Keratinocyte (primary cell): ENCODE measurements at regions not wholly inside any gene's neighbourhood (a gene's known extent, or its start where the extent isn't known, plus 50 kb on each side); places are given as distances from the start of the nearest gene placed in this dataset.

ENCODE experiments used
- DNase-seq: peaks from one replicate; pipeline ENCODE4 v3.0.0-alpha.2; 2011; ENCODE audit warnings: low read depth, missing footprints, low spot score
- FAIRE-seq: peaks from 2 replicates; lab custom pipeline; 2011; peaks lifted over from hg19 to GRCh38; lab: Jason Lieb, UNC
- H2AFZ ChIP-seq: 2 replicates; pipeline ENCODE4 v1.6.0; 2012; ENCODE audit warnings: low read length, control low read depth, inconsistent platforms; ENCODE audit not compliant: control insufficient read depth
- H3K27ac ChIP-seq: 2 replicates; pipeline ENCODE4 v1.5.1; 2011; ENCODE audit warnings: low read length; ENCODE audit not compliant: control insufficient read depth, insufficient read depth
- H3K27me3 ChIP-seq: 3 replicates; pipeline ENCODE4 v1.6.0; 2011; ENCODE audit warnings: low read length; ENCODE audit not compliant: control insufficient read depth, insufficient read depth; ENCODE audit errors: extremely low read depth
- H3K36me3 ChIP-seq, 2 experiments: 2 replicates in 1 of 2; 3 replicates in 1 of 2; pipeline ENCODE4 v1.5.1; 2011; ENCODE audit warnings: low read length in 2 of 2, mild to moderate bottlenecking in 1 of 2; ENCODE audit not compliant: control insufficient read depth in 2 of 2, insufficient read depth in 2 of 2; ENCODE audit errors: extremely low read depth in 1 of 2
- H3K4me1 ChIP-seq: 3 replicates; pipeline ENCODE4 v1.5.1; 2011; ENCODE audit warnings: low read length; ENCODE audit not compliant: control insufficient read depth, insufficient read depth; ENCODE audit errors: extremely low read depth
- H3K4me2 ChIP-seq: 3 replicates; pipeline ENCODE4 v1.6.0; 2011; ENCODE audit warnings: low read depth, low read length; ENCODE audit not compliant: control insufficient read depth, insufficient read depth; ENCODE audit errors: extremely low read depth
- H3K4me3 ChIP-seq, 3 experiments: fragments of 200-600 bp in 1 of 3; sonication (generic) in 1 of 3; 2 replicates in 2 of 3; 3 replicates in 1 of 3; pipeline ENCODE4 v1.5.1; 2011 to 2016; ENCODE audit warnings: low read length in 3 of 3, mild to moderate bottlenecking in 3 of 3, control low read depth in 2 of 3, inconsistent platforms in 1 of 3, low read depth in 1 of 3, mixed read lengths in 1 of 3, mixed run types in 1 of 3, moderate library complexity in 1 of 3; ENCODE audit not compliant: control insufficient read depth in 2 of 3, insufficient read depth in 2 of 3; ENCODE audit errors: extremely low read depth in 1 of 3
- H3K79me2 ChIP-seq: 2 replicates; pipeline ENCODE4 v1.6.0; 2012; ENCODE audit warnings: low read length; ENCODE audit not compliant: control insufficient read depth, insufficient read depth
- H3K9ac ChIP-seq: 3 replicates; pipeline ENCODE4 v1.6.0; 2011; ENCODE audit warnings: low read length; ENCODE audit not compliant: control insufficient read depth, insufficient read depth; ENCODE audit errors: extremely low read depth
- H3K9me1 ChIP-seq: 3 replicates; pipeline ENCODE4 v1.6.0; 2011; ENCODE audit warnings: low read length; ENCODE audit not compliant: control insufficient read depth, insufficient read depth; ENCODE audit errors: extremely low read depth
- H3K9me3 ChIP-seq: 2 replicates; pipeline ENCODE4 v1.5.1; 2012; ENCODE audit warnings: low read depth, low read length; ENCODE audit not compliant: control insufficient read depth
- H4K20me1 ChIP-seq: 3 replicates; pipeline ENCODE4 v1.6.0; 2011; ENCODE audit warnings: low read length; ENCODE audit not compliant: control insufficient read depth, insufficient read depth; ENCODE audit errors: extremely low read depth
- EZH2 ChIP-seq: IDR thresholded peaks from one replicate; pipeline ENCODE4 v1.6.1; 2012; ENCODE audit warnings: inconsistent platforms, mild to moderate bottlenecking, low read length, moderate library complexity
- dilution Hi-C: fragments of 300-500 bp; cut with MboI; formaldehyde crosslinking; loops from one replicate; pipeline ENCODE4 v1.7.0; 2020; ENCODE audit warnings: low sequenced_read_pairs; ENCODE audit not compliant: extremely low pct_ligation_motif_present
- TF ChIP-seq, protein P1 (sequence below), 3 experiments: IDR thresholded peaks in 1 of 3; conservative IDR thresholded peaks in 1 of 3; optimal IDR thresholded peaks in 1 of 3; 2 replicates in 2 of 3; 3 replicates in 1 of 3; pipeline versions ENCODE3 to v1.5.1; 2011; ENCODE audit warnings: low read length in 3 of 3, mild to moderate bottlenecking in 3 of 3, moderate library complexity in 2 of 3, control low read depth in 1 of 3, inconsistent platforms in 1 of 3; ENCODE audit not compliant: insufficient read depth in 2 of 3; ENCODE audit errors: extremely low read depth in 1 of 3

DNA sequence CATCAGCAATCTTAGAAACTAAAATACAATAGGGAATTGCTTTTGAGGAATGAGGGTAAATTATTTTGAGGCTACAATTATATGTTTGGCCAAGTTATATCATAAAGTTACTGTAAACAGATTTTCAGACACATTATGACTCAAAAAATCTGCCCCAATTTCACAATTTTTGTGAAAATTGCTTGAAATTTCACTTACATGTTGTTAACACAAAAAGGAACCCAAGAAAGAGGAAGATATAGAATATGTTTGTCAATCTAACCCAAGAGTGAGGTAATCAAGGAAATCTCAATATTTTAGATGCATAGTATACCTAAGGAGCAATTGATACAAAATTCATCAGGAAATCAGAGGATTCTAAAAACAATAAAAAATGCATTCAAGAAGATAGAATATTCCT, 73.9 kb upstream of the FNDC3A start:
- Histone ChIP-seq H3K27me3 (no peaks in the 10 kb centered on the region), H3K9me1 (no peaks in the 10 kb centered on the region), H3K9me3 (no peaks in the 10 kb centered on the region), H3K79me2 (no peaks in the 10 kb centered on the region), H3K9ac (no peak overlapping the region), H4K20me1 (no peaks in the 10 kb centered on the region), H3K4me3 (no peak overlapping the region), H3K4me2 (no peak overlapping the region), H2AFZ (no peak overlapping the region), H3K27ac (no peak overlapping the region), H3K4me1 (no peaks in the 10 kb centered on the region), H3K36me3 (no peaks in the 10 kb centered on the region)
- FAIRE-seq (no peak), DNase-seq (no peak)
- TF ChIP-seq, protein P1, sequence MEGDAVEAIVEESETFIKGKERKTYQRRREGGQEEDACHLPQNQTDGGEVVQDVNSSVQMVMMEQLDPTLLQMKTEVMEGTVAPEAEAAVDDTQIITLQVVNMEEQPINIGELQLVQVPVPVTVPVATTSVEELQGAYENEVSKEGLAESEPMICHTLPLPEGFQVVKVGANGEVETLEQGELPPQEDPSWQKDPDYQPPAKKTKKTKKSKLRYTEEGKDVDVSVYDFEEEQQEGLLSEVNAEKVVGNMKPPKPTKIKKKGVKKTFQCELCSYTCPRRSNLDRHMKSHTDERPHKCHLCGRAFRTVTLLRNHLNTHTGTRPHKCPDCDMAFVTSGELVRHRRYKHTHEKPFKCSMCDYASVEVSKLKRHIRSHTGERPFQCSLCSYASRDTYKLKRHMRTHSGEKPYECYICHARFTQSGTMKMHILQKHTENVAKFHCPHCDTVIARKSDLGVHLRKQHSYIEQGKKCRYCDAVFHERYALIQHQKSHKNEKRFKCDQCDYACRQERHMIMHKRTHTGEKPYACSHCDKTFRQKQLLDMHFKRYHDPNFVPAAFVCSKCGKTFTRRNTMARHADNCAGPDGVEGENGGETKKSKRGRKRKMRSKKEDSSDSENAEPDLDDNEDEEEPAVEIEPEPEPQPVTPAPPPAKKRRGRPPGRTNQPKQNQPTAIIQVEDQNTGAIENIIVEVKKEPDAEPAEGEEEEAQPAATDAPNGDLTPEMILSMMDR (optimal IDR thresholded peaks at IDR 0.05 in 1 of 3, IDR thresholded peaks at IDR 0.05 in 1 of 3, conservative IDR thresholded peaks at IDR 0.05 in 1 of 3; ENCODE audit: extremely low read depth in 1 of 3, insufficient read depth in 2 of 3, low read length in 3 of 3), result no peak
- TF ChIP-seq EZH2, result no peak
- dilution Hi-C loops, result no loop called here

DNA sequence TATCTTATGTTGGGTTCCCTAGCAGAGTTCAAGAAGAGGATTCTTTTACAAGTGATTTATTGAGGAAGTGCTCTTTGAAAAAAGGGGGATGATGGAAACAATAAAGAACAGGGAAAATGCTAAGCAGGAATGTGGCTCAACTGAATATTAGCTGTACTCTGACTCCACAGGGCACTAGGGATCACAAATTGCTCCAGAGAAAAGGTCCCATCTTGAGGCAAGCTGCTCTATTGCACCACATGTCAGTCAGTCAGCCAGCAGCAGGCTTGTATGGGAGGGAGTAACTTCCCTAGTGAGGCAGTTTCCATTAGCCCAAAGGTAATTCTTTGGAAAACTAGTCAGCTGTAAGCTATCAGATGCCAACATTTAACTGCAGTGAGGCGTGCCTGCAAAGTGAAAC, 73.3 kb upstream of the FNDC3A start:
- H3K27me3 ChIP-seq, result no peaks in the 10 kb centered on the region
- no peaks in the 10 kb centered on the region for H3K36me3 ChIP-seq
- H3K9ac ChIP-seq, result no peak overlapping the region
- H4K20me1 ChIP-seq, result no peaks in the 10 kb centered on the region
- H2AFZ ChIP-seq, result peak overlapping the region; percentile 60
- dilution Hi-C loops, result no loop called here
- H3K4me1 ChIP-seq, result no peaks in the 10 kb centered on the region
- DNase-seq (no peak), FAIRE-seq (peak; percentile 88)
- no peaks in the 10 kb centered on the region for H3K79me2 ChIP-seq
- no peaks in the 10 kb centered on the region for H3K9me1 ChIP-seq
- no peak overlapping the region for H3K4me3 ChIP-seq
- no peak overlapping the region for H3K27ac ChIP-seq
- TF ChIP-seq EZH2, result no peak
- TF ChIP-seq, protein P1 (optimal IDR thresholded peaks at IDR 0.05 in 1 of 3, IDR thresholded peaks at IDR 0.05 in 1 of 3, conservative IDR thresholded peaks at IDR 0.05 in 1 of 3; ENCODE audit: extremely low read depth in 1 of 3, insufficient read depth in 2 of 3, low read length in 3 of 3), result peak in 1 of 3 experiments; percentile 8
- peak overlapping the region; percentile 4 for H3K4me2 ChIP-seq
- H3K9me3 ChIP-seq, result no peaks in the 10 kb centered on the region
